Stimulated activated CD4-positive, alpha-beta T cell treated with anti-CD3 and anti-CD28 coated beads, Interleukin-12 subunit alpha, Interleukin-12 subunit beta, amount 100 ng/mL, for 4 hours (primary cell): ENCODE measurements at regions not wholly inside any gene's neighbourhood (a gene's known extent, or its start where the extent isn't known, plus 50 kb on each side); places are given as distances from the start of the nearest gene placed in this dataset.

Source experiments
- DNase-seq: peaks from one replicate; pipeline ENCODE4 v3.0.0-alpha.2; 2020

DNA sequence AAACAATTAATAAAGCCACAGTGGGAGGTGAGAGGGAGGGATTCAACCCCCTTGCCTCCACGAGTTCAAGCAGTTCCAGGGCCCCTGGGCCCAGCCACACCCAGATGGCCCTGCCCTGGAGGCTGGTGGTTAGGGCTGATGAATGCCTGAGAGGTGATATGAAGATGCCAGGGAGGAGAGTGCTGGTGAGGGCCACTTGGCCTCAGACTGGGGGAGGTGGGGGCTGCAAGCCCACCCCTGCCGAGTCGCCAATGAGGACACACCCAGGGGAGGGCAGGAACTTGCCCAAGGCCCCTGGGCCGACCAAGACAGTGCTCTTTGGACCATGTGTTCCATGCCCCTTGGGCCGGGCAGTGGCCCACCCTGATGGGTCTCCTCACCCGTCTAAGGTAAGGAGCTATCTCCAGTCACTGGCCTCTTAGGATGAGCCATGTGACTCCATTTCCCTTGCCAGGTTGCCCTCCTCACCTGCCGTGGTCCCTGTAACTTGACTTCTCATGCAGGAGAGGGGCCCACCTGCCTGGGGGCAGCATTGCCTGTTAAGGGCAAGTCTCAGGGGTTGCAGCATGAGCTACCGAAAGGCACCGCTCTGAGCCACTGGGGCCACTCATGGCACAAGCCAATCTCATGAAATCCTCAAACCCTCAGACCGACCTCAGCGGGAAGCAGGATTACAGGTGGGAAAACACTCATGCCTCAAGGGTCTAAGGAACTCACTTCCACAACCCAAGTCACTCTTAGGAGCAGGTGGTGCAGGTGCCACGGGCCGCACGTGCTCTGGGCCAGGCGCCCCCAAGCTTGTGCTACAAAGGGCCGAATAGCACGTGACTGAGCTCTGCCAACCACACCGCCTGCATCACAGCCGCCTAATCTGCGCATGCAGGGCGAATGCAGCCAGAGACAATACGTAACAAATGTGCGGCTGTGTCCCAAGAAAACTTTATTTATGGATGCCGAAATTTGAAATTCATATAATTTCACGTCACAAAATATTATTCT, 147.4 kb upstream of the MLN start:
- no peak for DNase-seq

DNA sequence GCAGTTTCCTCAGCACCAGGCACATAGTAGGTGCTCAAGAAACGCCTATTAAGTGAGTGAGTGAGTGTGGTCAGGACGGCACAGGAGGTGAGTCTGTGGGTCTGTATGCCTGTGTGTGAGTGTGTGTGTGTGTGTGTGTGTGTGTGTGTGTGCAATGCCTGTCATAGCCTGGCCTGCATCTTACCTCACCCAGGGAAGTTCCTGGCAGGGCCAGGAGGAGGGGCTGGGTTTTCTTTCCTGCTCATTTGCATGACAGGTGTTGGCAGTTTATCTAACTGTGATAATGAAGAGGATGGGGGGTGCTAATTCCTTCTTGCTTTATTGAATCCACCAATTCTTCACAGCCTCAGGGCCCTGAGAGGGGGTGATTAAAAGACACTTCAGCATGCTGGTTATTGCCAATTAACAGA, 146.7 kb upstream of the MLN start:
- DNase-seq, result no peak

DNA sequence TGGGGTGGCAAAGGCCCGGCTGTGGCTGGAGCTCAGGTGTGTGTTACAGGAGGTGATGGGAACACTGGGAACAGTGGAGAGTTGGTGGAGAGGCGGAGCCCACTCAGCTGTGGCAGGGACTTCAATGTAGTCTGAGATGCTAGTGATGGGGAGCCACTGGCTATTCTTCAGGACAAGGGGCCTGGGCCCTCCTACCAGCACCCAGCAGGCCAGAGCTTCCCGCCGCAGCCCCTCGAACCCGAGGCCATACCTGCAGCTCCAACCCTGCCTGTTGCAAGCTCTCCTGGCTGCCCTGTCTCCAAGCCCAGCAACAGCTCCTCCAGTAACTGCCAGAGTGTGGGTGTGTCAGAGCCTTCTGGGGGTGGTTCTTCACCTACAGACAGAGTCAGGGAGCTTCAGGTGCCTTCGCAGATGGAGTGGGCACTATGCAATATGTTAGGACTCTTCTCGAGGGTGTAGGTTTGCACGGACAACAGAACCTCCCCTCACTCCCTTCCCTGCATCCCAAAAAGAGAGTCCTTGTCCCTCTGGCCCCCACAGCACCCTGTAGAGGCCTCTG, 146.2 kb upstream of the MLN start:
- no peak for DNase-seq

GRCh38 chr6:33949111-33949510, 145.3 kb upstream of the MLN start:
- DNase-seq, result no peak

GRCh38 chr6:33947916-33948594, 144.3 kb upstream of the MLN start:
- no peak for DNase-seq

DNA sequence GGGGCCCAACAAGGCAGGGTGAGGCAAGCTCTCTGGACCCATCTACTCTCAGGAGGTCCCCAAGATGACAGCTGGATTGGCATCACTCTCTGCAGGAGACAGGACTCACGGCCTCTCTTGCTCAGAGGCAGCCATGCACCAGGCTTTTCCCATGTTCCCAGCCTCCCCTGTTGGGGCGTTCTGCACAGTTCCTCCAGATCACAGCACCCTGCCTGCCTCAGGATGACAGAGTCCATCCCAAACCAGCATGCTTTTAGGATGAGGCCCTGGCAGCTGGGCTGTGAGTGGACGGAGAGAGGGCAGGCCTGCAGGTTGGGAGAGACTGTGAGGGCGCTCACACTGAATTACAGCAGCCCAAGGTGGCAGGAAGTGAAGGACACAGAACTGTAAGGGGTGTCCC, 143.2 kb upstream of the MLN start:
- no peak for DNase-seq

DNA sequence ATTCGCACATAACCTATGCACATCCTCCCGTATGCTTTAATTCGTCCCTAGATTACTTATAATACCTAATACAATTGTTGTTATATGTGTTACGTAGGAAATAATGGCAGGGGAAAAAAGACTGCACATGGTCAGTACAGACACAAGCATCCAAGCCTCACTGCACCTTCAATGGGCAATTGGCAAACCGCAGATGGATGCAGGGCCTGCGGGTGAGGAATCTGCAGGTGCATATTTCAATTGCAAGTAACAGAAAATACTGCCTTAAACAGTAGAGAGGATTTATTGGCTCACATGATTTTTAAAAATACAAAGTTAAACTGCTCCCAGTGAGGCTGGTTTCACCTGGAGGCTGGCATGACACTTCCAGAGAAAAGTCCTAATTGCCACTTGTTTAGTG, 142.1 kb upstream of the MLN start:
- DNase-seq, result no peak

GRCh38 chr6:33944686-33945411, 141.0 kb upstream of the MLN start:
- DNase-seq, result no peak

- no peak for DNase-seq
Observed at GRCh38 chr6:33936886-33937285, 133.1 kb upstream of the MLN start.

GRCh38 chr6:33935439-33936080, 131.8 kb upstream of the MLN start:
- no peak for DNase-seq

DNA sequence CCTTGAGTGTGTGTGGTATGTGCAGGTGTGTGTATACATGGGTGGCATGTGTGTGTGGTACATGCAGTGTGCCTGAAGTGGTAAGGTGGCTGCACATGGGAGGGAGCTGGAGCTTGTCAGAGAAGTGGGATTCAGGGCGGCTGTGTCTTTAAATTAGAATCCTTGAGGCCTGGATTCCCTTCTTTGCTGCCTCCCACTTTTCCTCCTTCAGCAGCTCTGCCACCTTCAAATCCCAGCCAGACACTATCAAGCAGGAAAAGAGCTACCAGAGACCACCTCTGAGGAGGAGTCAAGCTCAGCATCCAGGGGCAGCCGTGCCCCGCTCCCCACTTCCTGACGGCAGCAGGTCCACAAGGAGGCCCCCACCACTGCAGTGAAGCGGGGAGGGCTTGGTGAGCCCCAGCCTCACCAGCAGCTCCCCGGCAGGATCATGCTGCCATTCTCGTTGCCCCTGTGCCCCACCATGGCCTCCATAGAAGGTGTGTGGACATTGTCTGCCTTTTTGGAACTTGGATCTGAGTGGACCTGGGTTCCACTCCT, 131.0 kb upstream of the MLN start:
- no peak for DNase-seq

GRCh38 chr6:33933101-33933500, 129.3 kb upstream of the MLN start:
- DNase-seq, result no peak

- no peak for DNase-seq
Observed at GRCh38 chr6:33931799-33932198, 128.0 kb upstream of the MLN start.

- no peak for DNase-seq
Observed at GRCh38 chr6:33929575-33930288, 125.9 kb upstream of the MLN start.

DNA sequence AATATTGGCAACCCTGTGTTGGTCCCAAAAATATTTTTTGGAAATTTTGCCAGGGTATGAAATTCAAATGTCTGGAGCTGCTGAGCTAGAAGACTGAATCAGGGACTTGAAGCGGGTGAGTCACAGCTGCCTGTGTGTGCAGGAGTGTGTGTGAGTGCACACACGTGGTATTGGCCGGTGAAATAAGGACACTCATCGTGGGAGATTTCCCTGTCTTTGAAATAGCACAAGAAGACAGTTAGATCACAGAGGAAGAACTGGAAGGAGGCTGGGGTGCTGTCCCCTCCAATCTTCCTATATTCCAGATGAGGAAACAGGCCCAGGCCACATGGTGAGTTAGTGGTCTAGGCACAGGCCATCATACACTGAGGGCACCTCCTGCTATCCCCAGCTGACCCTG, 123.8 kb upstream of the MLN start:
- no peak for DNase-seq

GRCh38 chr6:33927112-33927511, 123.3 kb upstream of the MLN start:
- no peak for DNase-seq

DNA sequence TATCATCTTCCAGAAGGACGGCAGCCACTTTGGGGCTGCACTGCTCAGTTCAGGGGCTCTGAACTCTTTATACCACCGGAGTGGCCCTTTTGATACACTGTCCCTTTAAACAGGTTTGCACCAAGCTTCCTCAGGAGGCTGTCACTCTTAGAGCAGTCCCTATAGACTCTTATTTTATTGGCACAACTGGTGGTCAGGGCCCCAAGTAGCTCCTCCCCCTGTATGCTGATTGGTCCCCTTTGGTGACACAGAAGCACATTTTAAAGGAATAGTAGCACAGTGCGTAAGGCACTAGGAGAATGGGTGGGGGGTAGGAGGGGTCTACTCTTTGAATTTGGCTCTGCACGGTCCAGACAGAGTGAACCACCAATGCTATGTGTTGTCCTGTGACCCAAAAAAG, 122.6 kb upstream of the MLN start:
- DNase-seq, result no peak

GRCh38 chr6:33925936-33926335, 122.1 kb upstream of the MLN start:
- no peak for DNase-seq

DNA sequence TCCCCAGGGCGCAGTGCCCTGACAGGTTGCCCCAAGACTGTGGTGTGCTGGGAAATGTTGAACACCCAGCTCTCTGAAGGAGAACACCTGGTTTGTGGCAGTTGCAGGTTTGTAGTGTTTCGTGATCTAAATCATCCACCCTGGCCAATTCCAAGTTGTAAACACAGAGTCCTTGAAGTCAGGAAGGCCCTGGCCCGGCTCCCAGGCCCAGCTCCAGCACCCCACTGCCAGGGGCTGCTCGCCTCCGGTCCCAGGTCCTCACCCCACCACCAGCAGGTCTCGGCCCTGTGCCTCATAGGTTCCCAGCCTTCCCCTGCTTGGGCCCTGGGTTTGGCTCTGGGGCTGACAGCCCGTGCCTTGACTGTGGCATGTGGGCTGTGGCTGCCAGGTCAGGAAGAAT, 121.4 kb upstream of the MLN start:
- no peak for DNase-seq

DNA sequence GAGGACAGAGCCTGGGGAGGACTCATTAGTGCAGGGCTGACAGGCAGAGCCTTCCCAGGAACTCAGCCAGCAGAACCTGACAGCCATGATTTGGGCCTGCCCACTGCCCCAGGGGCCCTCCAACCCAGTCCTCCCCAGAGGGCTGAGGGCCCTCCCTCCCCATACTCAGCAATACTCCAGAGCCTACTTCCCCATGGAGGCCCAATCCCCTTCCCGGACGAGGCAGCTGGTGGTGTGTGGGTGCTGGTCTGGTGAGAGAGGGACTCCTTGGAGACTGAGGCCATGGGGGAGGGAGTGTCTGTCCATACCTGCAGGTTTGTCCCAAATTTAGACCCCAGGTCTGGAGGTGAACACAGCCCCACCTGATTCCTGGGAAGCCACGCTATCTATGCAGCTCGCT, 120.9 kb upstream of the MLN start:
- DNase-seq, result no peak

DNA sequence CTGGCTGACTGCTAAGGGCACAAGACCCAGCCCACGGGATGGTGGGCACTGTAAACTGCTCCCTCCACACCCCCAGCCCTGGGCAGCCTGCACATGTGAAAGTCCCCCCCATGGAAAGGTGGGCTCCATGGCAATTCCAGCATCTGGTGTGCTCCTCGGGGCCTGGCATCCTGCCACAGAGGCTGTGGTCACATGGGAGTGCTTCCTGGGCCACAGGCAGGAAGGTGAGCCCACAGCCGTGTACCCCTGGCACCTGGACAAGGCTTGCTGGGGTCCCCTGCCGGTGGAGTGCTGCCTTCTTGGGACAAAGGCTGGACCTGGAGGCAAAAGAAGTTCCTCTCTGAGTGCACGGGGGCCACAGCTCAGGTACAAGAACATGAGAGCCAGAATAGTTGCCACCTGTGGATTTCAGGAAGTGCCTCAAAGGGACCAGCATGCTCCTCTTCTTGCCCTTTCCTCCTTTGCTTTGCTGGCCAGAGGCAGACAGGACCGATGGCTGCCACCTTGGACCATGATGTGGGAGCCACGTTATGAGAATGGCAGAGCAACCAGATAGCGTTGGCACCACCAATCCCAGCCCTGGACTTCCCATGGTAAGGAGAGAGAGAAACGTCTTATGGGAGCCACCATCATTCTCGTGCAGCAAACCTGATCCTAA, 120.2 kb upstream of the MLN start:
- DNase-seq, result no peak
